HepG2 (cell line): ENCODE measurements at regions not wholly inside any gene's neighbourhood (a gene's known extent, or its start where the extent isn't known, plus 50 kb on each side); places are given as distances from the start of the nearest gene placed in this dataset.
"Not testable (repeated sequence)": the region's sequence is repeated elsewhere in the genome, so short reads cannot be mapped to it uniquely, and the experiment has no call there.

Experiments used
- ATAC-seq: fragments of 200-7000 bp; cut with Tn5 transposase; 3 replicates; pipeline ENCODE4 v1.9.1; 2020; ENCODE audit warnings: mild to moderate bottlenecking, moderate library complexity
- BruUV-seq: library from RNA; stranded (reverse); fragments of 400-500 nt; replicated peaks from 2 replicates; lab custom pipeline; 2021; lab: Mats Ljungman, UMichigan
- CTCF ChIA-PET: fragments of 300-600 bp; formaldehyde crosslinking; extraction: SDS; loops from one replicate; lab custom pipeline; 2021; ENCODE audit warnings: low total read pairs, inconsistent platforms, low intra/inter-chr PET ratio; lab: Yijun Ruan, JAX
- POLR2A ChIA-PET: fragments of 350-600 bp; sonication (Branson Sonifier 250); formaldehyde crosslinking; loops from one replicate; lab custom pipeline; 2020; ENCODE audit warnings: antibody characterized with exemption, inconsistent platforms; lab: Yijun Ruan, JAX
- DNase-seq: peaks from one replicate; pipeline ENCODE4 v3.0.0-alpha.2; 2015; ENCODE audit warnings: low spot score
- FAIRE-seq: peaks from 3 replicates; lab custom pipeline; 2011; peaks lifted over from hg19 to GRCh38; lab: Jason Lieb, UNC
- H2AFZ ChIP-seq: one replicate; pipeline ENCODE4 v1.6.1; 2011; ENCODE audit warnings: low read length, inconsistent platforms
- H3K27ac ChIP-seq: fragments of 300-600 bp; 3 replicates; pipeline ENCODE4 v1.8.0; 2011; ENCODE audit warnings: mixed run types, mild to moderate bottlenecking, mixed read lengths, low read length, inconsistent platforms; ENCODE audit not compliant: insufficient read depth; ENCODE audit errors: extremely low read length
- H3K27me3 ChIP-seq, 2 experiments: fragments of 200-600 bp in 1 of 2; 2 replicates in 1 of 2; 3 replicates in 1 of 2; pipeline versions ENCODE4 v1.6.0 to v1.8.0; 2011; ENCODE audit warnings: low read length in 2 of 2, mild to moderate bottlenecking in 2 of 2, moderate library complexity in 2 of 2, inconsistent platforms in 1 of 2; ENCODE audit not compliant: insufficient read depth in 2 of 2, control insufficient read depth in 1 of 2
- H3K36me3 ChIP-seq, 2 experiments: fragments of 200-600 bp in 1 of 2; replicated peaks in 1 of 2; 2 replicates in 1 of 2; 3 replicates in 1 of 2; pipeline versions ENCODE4 v1.5.1 to v1.8.0; 2011; ENCODE audit warnings: low read length in 2 of 2, inconsistent platforms in 1 of 2; ENCODE audit not compliant: insufficient read depth in 2 of 2, control insufficient read depth in 1 of 2
- H3K4me1 ChIP-seq: 2 replicates; pipeline ENCODE4 v1.5.1; 2012; ENCODE audit warnings: low read length, inconsistent platforms; ENCODE audit not compliant: insufficient read depth
- H3K4me2 ChIP-seq: 2 replicates; pipeline ENCODE4 v1.6.0; 2011; ENCODE audit warnings: low read depth, low read length, inconsistent platforms
- H3K4me3 ChIP-seq, 3 experiments: fragments of 200-600 bp in 1 of 3; sonication (generic), shearing (Covaris generic) in 1 of 3; replicated peaks in 1 of 3; 2 replicates each; pipeline ENCODE4 v1.5.1; 2011 to 2016; ENCODE audit warnings: low read length in 3 of 3, inconsistent platforms in 2 of 3, low read depth in 2 of 3, mild to moderate bottlenecking in 2 of 3, control low read depth in 1 of 3, mixed read lengths in 1 of 3; ENCODE audit not compliant: insufficient read depth in 1 of 3
- H3K79me2 ChIP-seq: one replicate; pipeline ENCODE4 v1.6.1; 2011; ENCODE audit warnings: low read length, inconsistent platforms; ENCODE audit not compliant: insufficient read depth
- H3K9ac ChIP-seq: 2 replicates; pipeline ENCODE4 v1.6.0; 2011; ENCODE audit warnings: mild to moderate bottlenecking, low read depth, low read length, inconsistent platforms; ENCODE audit not compliant: insufficient read depth
- H3K9me3 ChIP-seq: 2 replicates; pipeline ENCODE4 v1.5.1; 2012; ENCODE audit warnings: mild to moderate bottlenecking, low read length
- H4K20me1 ChIP-seq: 2 replicates; pipeline ENCODE4 v1.6.0; 2011; ENCODE audit warnings: inconsistent platforms, mild to moderate bottlenecking, low read length, moderate library complexity; ENCODE audit not compliant: insufficient read depth
- ETS1 ChIP-seq: sonication (generic); formaldehyde crosslinking; IDR thresholded peaks from 2 replicates; pipeline ENCODE4 v1.4.0; 2020; ENCODE audit warnings: missing genetic modification reagents
- HOXA3 ChIP-seq: sonication (generic); formaldehyde crosslinking; IDR thresholded peaks from 2 replicates; pipeline ENCODE4 v1.5.0; 2020; ENCODE audit warnings: missing genetic modification reagents
- KAT2B ChIP-seq: fragments of 150-350 bp; IDR thresholded peaks from 2 replicates; pipeline ENCODE4 v1.6.1; 2014; ENCODE audit warnings: low read depth, low read length, borderline replicate concordance
- SMAD9 ChIP-seq: sonication (generic); formaldehyde crosslinking; IDR thresholded peaks from 2 replicates; pipeline ENCODE4 v1.5.1; 2020; ENCODE audit warnings: mild to moderate bottlenecking, missing genetic modification reagents
- ZNF225 ChIP-seq: sonication (generic); formaldehyde crosslinking; IDR thresholded peaks from 2 replicates; pipeline ENCODE4 v1.4.0; 2020; ENCODE audit warnings: mild to moderate bottlenecking, missing genetic modification reagents
- ZNF234 ChIP-seq: sonication (generic); formaldehyde crosslinking; conservative IDR thresholded peaks from 2 replicates; pipeline ENCODE4 v1.5.1; 2020; ENCODE audit warnings: mild to moderate bottlenecking, missing genetic modification reagents
- ZNF564 ChIP-seq: sonication (generic); formaldehyde crosslinking; IDR thresholded peaks from 2 replicates; pipeline ENCODE4 v1.8.1; 2023; ENCODE audit warnings: mild to moderate bottlenecking, missing genetic modification reagents
- ZNF569 ChIP-seq: sonication (generic); formaldehyde crosslinking; IDR thresholded peaks from 2 replicates; pipeline ENCODE4 v1.5.0; 2020; ENCODE audit warnings: mild to moderate bottlenecking, missing genetic modification reagents, moderate library complexity, borderline replicate concordance
- WGBS: methylation state at CpG from one replicate; pipeline ENCODE4 v1.1.6; 2017; ENCODE audit warnings: low lambda C conversion rate; 5-methylcytosine and 5-hydroxymethylcytosine counted together
- in situ Hi-C: cut with HindIII; loops from 2 replicates; pipeline ENCODE4 v1.10.0; 2017; ENCODE audit warnings: low pct_unique_long_range_greater_than_20kb; ENCODE audit not compliant: extremely low pct_ligation_motif_present
- intact Hi-C: fragments of 100-400 bp; cut with micrococcal nuclease; formaldehyde crosslinking; loops from one replicate; pipeline ENCODE4 v1.10.0; 2022; ENCODE audit not compliant: unreplicated experiment

GRCh38 chr3:104032283-104032682 lies 1334.4 kb upstream of the ALCAM start (continued):
- no peak for TF ChIP-seq ETS1 (CRISPR knock-in tag)
- no peak for TF ChIP-seq ZNF225 (CRISPR knock-in tag)
- TF ChIP-seq HOXA3 (CRISPR knock-in tag), result no peak
- no peak for TF ChIP-seq ZNF564
- TF ChIP-seq SMAD9 (CRISPR knock-in tag), result no peak
- no peak for TF ChIP-seq KAT2B
- no peak for TF ChIP-seq ZNF234 (CRISPR knock-in tag)

GRCh38 chr3:104040896-104041295 lies 1325.8 kb upstream of the ALCAM start:
- Histone ChIP-seq H4K20me1 (no peaks in the 10 kb centered on the region), H3K27ac (no peak overlapping the region), H3K4me3 (no peak overlapping the region), H3K9ac (no peak overlapping the region), H3K36me3 (no peaks in the 10 kb centered on the region), H3K27me3 (no peaks in the 10 kb centered on the region), H3K4me1 (no peaks in the 10 kb centered on the region), H3K9me3 (no peaks in the 10 kb centered on the region), H3K79me2 (no peaks in the 10 kb centered on the region), H3K4me2 (no peak overlapping the region), H2AFZ (no peak overlapping the region)
- ChIA-PET POLR2A (no interaction called here), CTCF (no interaction called here)
- FAIRE-seq (no peak), ATAC-seq (no peak), DNase-seq (no peak)
- intact Hi-C loops, result no loop called here
- no TSS peak for BruUV-seq
- in situ Hi-C loops, result no loop called here
- no peak for TF ChIP-seq ZNF569 (CRISPR knock-in tag)

GRCh38 chr3:104043001-104043543 lies 1323.6 kb upstream of the ALCAM start:
- DNase-seq, H3K27me3 ChIP-seq, H3K4me3 ChIP-seq, H3K27ac ChIP-seq, in situ Hi-C loops, H3K4me1 ChIP-seq, H3K79me2 ChIP-seq, intact Hi-C loops, CTCF ChIA-PET, H2AFZ ChIP-seq, H3K36me3 ChIP-seq, POLR2A ChIA-PET, BruUV-seq, ATAC-seq, H3K4me2 ChIP-seq, H3K9me3 ChIP-seq, H4K20me1 ChIP-seq, H3K9ac ChIP-seq, FAIRE-seq: not testable (repeated sequence)
- WGBS, result 53% methylated on average over 5 of the region's 5 CpGs
